ENCODE measurements at regions not wholly inside any gene's neighbourhood (a gene's known extent, or its start where the extent isn't known, plus 50 kb on each side); places are given as distances from the start of the nearest gene placed in this dataset.

DNA sequence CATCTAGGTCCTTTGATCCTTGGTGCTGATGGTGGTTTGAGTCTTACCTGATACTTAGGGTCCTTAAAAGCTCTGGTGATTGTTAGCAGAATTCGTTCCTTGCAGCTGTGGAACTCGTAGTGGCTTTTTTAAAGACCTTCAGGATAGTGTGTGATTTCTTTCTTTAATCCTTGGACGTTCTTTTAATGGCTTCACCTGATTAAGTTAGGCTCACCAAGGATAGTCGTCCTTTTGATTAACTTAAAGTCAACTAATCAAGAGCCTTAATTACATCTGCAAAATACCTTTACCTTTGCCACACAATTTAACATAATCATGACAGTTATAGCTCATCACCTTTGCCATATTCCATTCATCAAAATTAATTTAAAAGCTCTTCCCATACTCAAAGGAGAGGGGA, 1807.7 kb downstream of the OLFM4 start:
- DNase-seq (ENCODE audit: low read depth in 4 of 4, low spot score in 3 of 4) = no peak

DNA sequence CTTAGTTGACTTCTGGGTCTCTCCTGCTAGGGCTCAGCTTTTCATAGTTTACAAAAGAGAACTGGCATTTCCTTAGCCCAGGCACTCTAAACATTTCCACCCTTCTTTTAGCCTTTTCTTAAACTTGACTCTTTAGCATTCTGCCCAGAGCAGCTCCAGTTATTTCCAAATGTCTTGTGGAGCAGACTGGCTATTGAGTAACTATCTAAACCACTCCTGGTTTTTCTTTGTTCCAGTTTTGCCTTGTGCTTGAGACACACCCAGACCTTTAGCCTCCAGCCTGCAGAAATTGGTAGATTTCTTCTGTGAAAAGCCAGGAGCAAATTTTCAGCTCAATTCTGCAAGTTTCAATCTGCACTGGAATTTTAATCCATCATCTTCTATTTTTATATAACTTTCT, 1813.1 kb downstream of the OLFM4 start:
- DNase-seq (ENCODE audit: low read depth in 4 of 4, low spot score in 3 of 4) = no peak

DNA sequence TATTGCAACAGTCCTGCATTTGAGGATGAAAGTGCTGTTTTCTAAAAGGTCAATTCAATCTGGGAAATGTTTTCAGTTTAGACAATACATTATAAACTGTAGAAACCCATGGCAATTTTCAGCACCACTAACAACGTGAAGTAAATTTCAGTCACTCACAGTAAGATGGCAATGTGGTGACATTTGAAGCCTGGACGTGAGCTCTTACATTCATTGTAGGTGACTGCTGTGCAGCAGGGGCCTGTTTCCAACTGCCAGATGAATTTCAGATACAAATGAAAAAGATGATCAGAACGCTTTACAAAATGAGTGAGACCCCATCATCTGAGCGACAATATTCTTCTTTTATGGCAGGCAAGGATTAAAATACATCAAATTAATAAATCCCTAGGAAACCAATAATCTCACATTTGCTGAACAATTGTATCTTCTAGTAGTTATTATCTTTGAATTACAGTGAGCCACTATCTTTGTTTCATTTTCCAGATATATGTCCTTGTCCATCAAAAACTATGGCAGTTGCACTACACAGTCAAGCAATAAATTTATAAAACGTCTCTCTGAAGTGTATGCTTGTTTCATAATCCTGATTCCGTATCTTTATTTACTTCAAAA, 1816.8 kb downstream of the OLFM4 start:
- no peak for DNase-seq (ENCODE audit: low read depth in 4 of 4, low spot score in 3 of 4)

DNA sequence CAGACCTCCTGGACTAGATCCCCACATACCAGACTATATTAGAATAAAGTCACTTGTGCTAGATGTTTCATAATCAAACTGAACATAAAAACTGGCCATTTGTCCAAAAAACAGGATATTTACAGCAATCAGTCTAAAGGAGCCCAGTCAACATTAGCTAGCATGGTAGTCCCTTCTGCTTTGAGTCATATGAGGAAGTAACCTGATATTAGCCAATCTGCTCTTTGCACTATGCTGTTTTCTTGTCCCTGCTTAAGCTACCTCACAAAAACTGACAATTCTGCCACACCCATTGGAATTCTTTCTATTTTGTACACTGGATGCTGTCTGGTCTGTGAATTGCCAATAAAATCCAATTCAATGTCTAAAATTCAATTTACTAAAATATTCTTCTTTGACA, 1824.2 kb downstream of the OLFM4 start:
- DNase-seq (ENCODE audit: low read depth in 4 of 4, low spot score in 3 of 4) = no peak

DNA sequence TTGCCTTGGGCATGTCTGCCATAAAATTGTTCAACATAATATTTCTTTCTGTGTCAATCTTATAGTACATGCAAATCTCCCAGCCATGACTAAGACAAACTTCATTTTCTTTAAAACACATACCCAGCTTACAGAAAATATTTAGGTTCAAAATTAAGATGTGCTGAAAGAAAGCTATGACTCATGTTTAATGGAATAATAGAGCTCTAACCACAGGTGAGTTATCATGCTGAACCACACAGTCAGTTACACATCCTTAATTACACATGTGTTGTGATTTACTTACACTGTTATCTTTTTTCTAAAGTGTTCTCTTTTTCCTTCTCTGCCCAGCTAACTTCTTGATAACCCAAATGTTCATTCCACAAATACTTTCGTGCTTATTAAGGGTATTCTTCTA, 1831.2 kb downstream of the OLFM4 start:
- DNase-seq (ENCODE audit: low read depth in 4 of 4, low spot score in 3 of 4) = no peak

DNA sequence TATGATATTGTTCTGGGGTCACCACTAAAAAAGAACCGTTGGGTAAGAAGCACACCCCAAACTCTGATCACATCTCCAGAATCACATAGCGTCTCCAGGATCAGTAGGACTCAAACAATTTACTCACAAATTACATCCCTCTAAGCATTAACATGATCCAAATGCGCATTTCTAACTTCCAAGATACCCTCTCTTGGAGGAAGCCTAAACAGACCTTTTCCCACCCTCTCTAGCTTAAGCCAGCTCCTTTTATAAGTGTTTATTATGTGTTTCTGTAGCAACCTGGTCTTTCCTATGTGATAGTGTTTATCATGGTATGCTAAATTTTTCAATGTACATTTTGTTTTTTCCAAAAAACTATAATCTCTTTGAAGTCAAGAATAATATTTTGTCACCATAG, 1846.5 kb downstream of the OLFM4 start:
- no peak for DNase-seq (ENCODE audit: low read depth in 4 of 4, low spot score in 3 of 4)

DNA sequence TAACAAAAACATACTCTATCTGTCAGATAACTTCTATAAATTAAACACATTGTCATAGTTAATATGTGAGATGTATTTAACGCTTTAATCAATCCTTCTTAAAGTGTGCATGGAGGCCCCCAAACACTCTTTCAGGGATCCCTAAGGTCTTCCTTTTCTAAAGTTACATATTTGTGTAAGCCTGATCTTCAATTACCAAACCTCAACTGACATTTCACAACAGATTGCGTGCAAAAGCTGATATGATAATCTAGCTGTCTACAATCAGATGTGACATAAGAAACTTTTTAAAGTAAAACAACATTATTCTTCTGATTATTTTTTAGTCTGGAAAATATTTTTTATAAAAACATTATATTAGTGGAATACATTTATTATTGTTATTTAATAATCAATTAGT, 1850.4 kb downstream of the OLFM4 start:
- DNase-seq (ENCODE audit: low read depth in 4 of 4, low spot score in 3 of 4) = no peak

DNA sequence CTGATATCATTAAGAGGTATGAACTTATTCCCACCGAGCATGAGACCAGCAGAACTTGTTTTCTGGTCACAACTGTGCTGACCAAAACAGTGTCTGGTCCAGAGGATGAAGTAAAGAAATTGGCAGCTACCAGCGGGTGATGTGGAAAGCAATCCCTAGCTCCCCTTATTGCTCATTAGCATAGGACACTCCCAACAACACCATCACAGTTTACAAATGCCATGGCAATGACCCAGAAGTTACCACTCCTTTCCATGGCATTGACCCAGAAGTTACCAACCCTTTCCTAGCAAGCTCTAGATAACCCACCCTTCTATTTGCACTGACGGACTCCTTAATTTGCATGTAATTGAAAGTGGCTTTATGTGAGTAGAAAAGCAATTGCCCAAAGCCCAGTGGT, 1856.1 kb downstream of the OLFM4 start:
- no peak for DNase-seq (ENCODE audit: low read depth in 4 of 4, low spot score in 3 of 4)

DNA sequence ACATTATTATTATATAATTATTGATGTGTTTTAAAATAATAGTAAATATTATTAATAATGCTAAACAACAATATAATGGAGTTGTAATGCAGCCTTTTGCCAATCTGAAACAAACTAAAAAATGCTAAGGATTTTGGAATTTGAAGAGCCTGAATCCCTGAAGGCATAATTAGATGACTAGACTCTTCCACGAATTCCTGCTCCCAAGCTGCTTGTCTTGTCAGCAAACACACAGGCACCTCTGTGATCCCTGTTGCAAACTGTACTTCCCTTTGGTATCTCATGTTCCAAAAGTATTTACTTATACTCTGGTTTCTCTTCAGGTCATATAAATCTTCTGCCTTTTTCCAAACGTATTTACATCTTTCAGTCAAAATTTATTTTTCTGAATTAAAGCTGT, 1862.4 kb downstream of the OLFM4 start:
- no peak for DNase-seq (ENCODE audit: low read depth in 4 of 4, low spot score in 3 of 4)

DNA sequence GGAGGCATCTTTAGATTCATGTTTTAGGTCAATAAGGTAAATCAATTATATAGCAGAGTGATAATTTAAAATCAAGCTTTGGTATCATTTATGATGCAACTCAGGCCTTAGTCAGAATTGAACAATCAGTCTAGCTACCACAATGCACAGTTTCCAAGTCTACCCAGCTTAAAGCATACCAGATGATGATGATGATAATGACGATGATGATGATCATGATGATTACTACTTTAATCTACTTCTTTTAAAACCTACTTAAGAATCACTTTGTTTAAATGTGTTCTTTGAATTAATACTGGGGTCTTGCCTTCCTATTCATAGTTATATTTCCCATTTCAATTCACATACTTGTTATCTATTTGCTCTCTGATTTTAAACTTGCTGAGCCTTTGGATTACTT, 1872.7 kb downstream of the OLFM4 start:
- no peak for DNase-seq (ENCODE audit: low read depth in 4 of 4, low spot score in 3 of 4)

DNA sequence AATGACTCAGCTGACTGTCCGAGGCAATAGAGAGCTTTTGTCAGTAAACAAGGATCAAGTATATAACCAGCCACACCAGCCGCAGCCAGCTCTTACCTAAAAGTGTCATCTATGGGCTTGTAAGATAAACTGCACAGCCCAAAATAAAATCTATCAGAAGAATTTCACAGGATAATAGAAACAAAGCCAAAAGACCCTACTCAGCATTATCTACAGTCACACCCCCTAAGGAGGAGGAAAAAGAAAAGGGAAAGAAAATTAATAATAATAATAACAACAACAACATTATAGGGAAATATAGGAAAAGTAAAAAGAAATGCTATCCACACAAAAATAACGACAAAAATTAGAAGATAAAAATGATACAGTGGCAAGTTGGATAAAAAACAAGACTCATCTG, 1883.8 kb downstream of the OLFM4 start:
- DNase-seq (ENCODE audit: low read depth in 4 of 4, low spot score in 3 of 4) = no peak

DNA sequence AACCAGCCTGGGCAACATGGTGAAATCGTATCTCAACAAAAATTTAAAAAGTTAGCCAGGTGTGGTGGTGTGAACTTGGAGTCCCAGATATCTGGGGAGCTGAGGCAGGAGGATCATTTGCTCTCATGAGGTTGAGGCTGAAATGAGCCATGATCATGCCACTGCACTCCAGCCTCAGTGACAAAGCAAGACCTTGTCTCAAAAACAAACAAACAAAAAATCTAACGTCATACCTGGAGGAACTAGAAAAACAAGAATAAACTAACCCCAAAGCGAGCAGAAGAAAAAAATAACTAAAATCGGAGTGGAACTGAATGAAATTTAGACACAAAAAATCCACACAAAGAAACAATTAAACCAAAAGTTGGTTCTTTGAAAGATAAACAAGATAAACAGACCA, 1885.1 kb downstream of the OLFM4 start:
- DNase-seq (ENCODE audit: low read depth in 4 of 4, low spot score in 3 of 4) = no peak

DNA sequence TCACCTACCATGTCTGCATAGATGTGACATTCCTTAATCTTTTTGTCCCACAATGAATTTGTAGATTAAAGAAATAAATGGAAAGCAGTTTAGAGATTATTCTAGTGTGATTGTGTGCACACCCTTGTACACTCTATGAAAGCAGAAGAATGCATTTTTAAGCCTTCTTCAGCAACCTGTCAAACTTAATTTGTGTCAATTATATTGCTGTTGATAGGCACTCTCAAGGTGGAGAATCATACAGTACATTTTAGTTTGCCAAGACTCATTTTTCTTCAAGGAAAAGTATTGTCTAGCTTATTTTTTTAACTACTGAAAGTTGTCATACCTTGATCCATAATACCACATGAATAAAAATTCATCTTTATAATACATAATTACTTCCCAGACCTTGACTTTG, 1898.9 kb downstream of the OLFM4 start:
- DNase-seq (ENCODE audit: low read depth in 4 of 4, low spot score in 3 of 4) = no peak

DNA sequence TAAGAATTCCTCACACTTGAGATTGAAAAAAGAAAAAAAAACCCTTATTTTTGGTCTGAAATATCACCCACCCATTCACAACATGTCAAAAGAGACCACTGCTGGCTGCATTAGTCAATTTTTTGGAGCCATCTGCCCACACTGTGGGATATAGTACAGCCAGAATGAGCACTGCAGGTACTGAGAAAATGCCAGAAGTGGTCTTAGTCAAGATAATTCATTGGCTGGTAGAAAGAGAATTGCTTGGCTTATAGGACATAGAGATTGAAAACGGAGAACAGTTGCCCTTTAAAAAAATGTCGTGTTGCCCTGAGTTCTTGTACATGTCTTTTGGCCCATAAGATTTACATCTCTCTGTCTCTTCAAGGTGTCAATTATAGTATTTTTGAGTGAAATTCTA, 1899.5 kb downstream of the OLFM4 start:
- DNase-seq (ENCODE audit: low read depth in 4 of 4, low spot score in 3 of 4) = no peak

DNA sequence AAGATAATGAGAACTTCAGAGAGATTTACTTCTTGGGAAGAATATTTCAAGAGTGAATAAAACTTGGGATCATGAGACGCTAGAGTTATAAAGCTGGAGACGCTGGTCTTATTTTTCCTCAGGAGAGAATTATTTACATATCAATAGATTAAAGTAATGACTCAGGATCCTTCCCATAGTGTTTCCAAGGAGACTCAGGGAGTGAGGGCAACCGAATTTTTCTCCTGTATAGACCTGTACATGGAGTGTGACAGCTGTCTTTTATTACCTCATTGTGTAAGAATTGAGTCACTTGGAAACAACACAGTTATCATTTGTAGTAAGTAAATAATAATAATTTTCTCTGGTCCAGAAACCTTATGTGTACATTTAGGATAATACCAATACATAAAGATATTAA, 1905.5 kb downstream of the OLFM4 start:
- no peak for DNase-seq (ENCODE audit: low read depth in 4 of 4, low spot score in 3 of 4)

DNA sequence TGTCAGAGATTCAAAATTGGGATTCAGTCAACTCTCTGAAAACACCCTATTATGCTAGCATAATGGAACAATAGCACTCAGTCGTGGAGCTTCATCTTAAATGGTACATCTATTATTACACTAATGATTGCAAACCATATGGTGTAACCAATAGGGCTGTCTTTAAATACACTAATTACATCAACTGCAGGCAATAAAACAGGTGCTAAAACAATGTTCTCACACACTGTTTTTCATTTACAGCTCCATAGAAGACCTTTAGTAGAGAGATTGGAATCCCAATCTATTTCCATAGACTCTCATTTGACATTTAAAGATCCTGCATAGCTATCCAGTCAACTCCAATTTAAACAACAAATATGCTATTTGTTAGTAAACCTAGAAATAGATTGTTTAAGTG, 1917.4 kb downstream of the OLFM4 start:
- no peak for DNase-seq (ENCODE audit: low read depth in 4 of 4, low spot score in 3 of 4)

DNA sequence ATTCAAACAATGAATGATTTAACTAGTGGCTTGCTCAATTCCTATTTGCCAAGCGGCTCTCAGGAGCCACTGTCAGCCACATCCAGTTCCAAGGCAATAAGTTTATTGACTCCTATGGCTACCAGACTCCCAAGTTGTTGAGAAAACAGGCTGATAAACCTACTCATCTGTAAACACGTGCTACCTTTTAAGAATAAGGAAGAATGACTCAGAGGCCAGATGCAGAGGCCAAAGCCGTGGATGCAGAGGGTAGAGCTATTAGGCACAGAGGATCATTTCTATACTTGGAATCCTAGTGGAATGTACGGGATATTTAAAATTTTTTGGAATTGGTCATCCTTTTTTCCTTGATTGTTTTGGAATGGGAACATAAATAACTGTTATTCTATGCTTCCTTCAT, 1921.1 kb downstream of the OLFM4 start:
- no peak for DNase-seq (ENCODE audit: low read depth in 4 of 4, low spot score in 3 of 4)

DNA sequence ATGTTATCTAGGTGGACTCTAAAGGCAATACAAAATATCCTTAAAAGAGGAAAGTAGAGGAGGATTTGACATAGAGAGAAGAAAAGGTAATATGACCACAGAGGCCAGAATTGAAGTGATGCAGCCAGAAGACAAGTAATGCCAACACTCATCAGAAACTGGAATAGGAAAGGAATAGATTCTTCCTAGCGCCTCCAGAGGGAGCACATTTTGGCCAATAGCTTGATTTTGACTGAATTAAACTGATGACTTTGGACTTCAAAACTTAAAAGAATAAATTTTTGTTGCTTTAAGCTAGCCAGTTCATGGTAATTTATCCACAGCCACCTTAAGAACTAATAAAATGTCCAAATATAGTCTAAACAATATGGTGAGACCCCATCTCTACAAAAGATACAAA, 1921.9 kb downstream of the OLFM4 start:
- no peak for DNase-seq (ENCODE audit: low read depth in 4 of 4, low spot score in 3 of 4)

DNA sequence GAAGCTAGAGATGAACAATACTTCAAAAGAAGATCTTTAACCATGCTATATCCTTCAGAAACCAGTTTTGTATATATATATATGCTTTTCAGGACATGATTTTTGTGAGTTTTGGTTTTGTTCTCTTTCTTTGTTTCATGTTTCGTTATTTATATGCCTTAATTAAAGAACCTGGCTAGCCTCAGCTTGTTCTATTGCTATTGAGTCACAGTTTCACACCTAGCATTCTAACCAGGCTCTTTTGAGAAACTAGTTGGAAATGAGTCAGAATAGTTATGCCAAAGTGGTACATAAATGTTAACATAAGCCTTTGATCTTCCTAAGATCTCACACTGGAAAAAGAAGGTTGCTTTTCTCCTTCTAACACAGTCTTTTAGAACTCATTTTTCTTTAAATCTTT, 1925.2 kb downstream of the OLFM4 start:
- DNase-seq (ENCODE audit: low read depth in 4 of 4, low spot score in 3 of 4) = no peak

DNA sequence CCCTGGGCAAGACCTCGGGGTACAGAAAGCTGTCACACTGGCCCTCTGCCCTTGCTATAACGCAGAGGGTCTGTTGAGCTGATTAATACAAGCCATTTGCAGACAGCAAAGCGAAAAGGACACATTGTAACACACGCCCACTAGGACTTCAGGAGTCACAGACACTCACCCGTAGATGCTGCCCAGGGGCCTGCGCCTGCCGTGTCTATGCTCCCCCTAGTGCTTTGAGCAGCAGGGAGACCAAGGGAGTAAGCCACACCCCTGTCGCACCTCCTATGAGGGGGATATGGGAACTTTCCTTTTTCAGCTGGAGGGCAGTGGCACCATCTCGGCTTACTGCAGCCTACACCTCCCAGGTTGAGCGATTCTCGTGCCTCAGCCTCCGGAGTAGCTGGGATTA, 1930.2 kb downstream of the OLFM4 start:
- no peak for DNase-seq (ENCODE audit: low read depth in 4 of 4, low spot score in 3 of 4)

DNA sequence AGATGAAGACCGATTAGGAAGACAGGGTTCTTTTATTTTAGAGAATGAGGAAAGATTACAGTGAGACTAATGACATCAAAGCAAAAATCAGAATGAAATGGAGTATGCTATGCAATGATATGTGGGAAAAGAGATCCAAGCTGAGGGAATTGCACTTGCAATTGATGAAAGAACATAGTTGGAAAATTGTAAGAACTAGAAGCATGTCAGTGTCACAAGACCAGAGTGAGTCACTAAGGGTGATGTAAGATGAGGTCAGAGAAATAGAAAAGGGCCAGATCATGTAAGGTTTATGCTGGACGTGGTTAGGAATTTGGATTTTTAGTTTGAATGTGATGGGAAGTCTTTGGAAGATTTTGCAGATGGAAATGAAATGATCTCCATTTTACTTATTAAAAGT, 1937.3 kb downstream of the OLFM4 start:
- DNase-seq (ENCODE audit: low read depth in 4 of 4, low spot score in 3 of 4) = no peak

DNA sequence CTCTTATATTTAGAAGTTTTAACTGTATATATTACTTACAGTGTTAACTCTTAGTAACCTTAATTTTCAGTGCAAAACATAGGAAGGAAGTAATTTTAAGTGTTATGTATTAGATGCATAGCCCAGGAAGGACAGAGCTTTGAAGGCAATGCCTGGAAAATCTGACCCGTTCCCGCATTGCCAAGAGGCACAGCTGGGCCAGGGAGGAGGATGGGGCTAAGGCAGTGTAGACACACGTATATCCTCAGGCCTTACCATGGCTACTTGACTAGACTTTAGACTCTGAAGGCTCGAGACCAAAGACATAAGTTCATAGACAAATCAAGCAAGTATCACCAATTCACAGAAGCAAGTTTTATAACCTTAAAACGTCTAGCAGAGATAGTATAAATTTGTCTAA, 1944.2 kb downstream of the OLFM4 start:
- no peak for DNase-seq (ENCODE audit: low read depth in 4 of 4, low spot score in 3 of 4)

DNA sequence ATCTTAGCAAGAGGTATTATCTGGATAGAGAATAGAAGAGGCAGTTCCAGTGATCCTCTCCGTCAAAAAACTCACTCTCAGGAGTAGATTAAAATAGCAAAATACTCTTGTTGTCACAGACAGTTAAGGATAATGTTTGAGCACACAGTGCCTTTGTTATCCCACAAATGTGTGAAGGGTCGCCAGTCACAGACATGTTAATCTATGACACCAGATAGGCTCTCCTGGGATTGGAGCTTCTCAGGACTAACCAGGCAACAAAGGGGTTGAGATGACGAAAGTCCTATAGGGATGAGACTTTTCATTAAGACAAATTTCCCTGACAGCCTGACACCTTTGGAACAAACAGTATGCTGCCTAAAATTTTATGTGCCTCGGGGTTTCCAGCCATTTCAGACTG, 1947.1 kb downstream of the OLFM4 start:
- no peak for DNase-seq (ENCODE audit: low read depth in 4 of 4, low spot score in 3 of 4)

DNA sequence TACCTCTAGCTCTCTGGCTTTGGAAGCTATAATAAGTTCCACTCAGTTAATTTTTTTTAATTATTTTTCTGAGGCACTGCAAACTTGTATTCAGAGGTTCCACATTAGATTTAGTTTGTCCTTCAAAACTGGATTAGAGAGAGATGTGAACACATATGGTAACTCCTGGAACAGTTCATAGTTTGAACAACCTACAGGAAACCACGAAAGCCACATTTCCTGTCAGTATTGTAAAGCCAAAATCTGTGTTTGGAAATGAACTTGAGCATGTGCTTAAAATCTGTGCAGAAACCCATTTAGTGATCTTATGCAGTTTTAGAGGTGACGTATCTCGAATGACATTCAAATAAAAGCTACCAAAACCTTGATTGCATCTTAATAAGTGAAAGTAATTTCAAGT, 1952.0 kb downstream of the OLFM4 start:
- DNase-seq (ENCODE audit: low read depth in 4 of 4, low spot score in 3 of 4) = no peak

All from left renal pelvis (tissue), 4 donors.